Endothelial cell (in vitro differentiated cells): ENCODE measurements at regions not wholly inside any gene's neighbourhood (a gene's known extent, or its start where the extent isn't known, plus 50 kb on each side); places are given as distances from the start of the nearest gene placed in this dataset.

ENCODE experiments used
- DNase-seq: peaks from one replicate; pipeline ENCODE4 v3.0.0; 2021; ENCODE audit warnings: low spot score
- H3K27ac Mint-ChIP-seq: one replicate; pipeline ENCODE4 v1.8.0; 2021; ENCODE audit warnings: mixed read lengths, inconsistent platforms; ENCODE audit not compliant: unreplicated experiment
- H3K27me3 Mint-ChIP-seq: one replicate; pipeline ENCODE4 v1.8.0; 2021; ENCODE audit warnings: mild to moderate bottlenecking, moderate library complexity, mixed read lengths, inconsistent platforms; ENCODE audit not compliant: unreplicated experiment
- H3K36me3 Mint-ChIP-seq: one replicate; pipeline ENCODE4 v1.8.0; 2021; ENCODE audit warnings: mild to moderate bottlenecking, low read depth, mixed read lengths, inconsistent platforms; ENCODE audit not compliant: unreplicated experiment
- H3K4me1 Mint-ChIP-seq: one replicate; pipeline ENCODE4 v1.8.0; 2021; ENCODE audit warnings: mild to moderate bottlenecking, mixed read lengths, inconsistent platforms; ENCODE audit not compliant: unreplicated experiment
- H3K4me3 Mint-ChIP-seq: one replicate; pipeline ENCODE4 v1.8.0; 2021; ENCODE audit warnings: mild to moderate bottlenecking, mixed read lengths, inconsistent platforms; ENCODE audit not compliant: unreplicated experiment
- H3K9me3 Mint-ChIP-seq: one replicate; pipeline ENCODE4 v1.8.0; 2021; ENCODE audit warnings: mixed read lengths, inconsistent platforms; ENCODE audit not compliant: unreplicated experiment
- TF ChIP-seq, protein P1 (sequence below): fragments of 200-600 bp; sonication (generic); IDR thresholded peaks from one replicate; pipeline ENCODE4 v1.5.0; 2021; ENCODE audit warnings: antibody characterized with exemption; ENCODE audit not compliant: unreplicated experiment

DNA sequence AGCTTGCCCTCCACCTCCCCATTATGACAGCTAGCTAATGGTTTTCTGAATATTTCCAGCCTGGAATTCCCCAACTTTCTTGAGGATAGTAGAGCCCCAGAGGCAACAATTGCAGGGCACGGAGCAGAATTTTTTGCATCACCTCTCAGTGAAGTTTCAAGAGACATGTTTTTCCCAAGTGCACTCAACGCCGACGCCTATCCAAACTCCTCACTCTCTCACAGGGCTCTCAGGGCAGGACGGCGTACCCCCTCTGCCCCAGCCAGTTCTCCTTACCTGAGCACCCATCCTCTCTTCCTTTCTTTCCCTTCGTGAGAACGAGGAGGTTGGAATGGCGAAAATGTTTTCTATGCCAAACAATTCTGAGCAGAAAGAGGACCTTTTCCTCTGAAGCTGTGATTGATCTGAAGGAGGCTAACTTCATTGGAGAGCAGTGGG, 83.1 kb upstream of the FOXQ1 start:
- H3K27me3 Mint-ChIP-seq = peaks cover 2% of the 10 kb centered on the region
- H3K4me3 Mint-ChIP-seq = no peak overlapping the region
- DNase-seq = no peak
- peaks cover 21% of the 10 kb centered on the region for H3K4me1 Mint-ChIP-seq
- H3K36me3 Mint-ChIP-seq = no peaks in the 10 kb centered on the region
- H3K27ac Mint-ChIP-seq = no peak overlapping the region
- H3K9me3 Mint-ChIP-seq = no peaks in the 10 kb centered on the region
- TF ChIP-seq, protein P1, sequence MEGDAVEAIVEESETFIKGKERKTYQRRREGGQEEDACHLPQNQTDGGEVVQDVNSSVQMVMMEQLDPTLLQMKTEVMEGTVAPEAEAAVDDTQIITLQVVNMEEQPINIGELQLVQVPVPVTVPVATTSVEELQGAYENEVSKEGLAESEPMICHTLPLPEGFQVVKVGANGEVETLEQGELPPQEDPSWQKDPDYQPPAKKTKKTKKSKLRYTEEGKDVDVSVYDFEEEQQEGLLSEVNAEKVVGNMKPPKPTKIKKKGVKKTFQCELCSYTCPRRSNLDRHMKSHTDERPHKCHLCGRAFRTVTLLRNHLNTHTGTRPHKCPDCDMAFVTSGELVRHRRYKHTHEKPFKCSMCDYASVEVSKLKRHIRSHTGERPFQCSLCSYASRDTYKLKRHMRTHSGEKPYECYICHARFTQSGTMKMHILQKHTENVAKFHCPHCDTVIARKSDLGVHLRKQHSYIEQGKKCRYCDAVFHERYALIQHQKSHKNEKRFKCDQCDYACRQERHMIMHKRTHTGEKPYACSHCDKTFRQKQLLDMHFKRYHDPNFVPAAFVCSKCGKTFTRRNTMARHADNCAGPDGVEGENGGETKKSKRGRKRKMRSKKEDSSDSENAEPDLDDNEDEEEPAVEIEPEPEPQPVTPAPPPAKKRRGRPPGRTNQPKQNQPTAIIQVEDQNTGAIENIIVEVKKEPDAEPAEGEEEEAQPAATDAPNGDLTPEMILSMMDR = no peak

DNA sequence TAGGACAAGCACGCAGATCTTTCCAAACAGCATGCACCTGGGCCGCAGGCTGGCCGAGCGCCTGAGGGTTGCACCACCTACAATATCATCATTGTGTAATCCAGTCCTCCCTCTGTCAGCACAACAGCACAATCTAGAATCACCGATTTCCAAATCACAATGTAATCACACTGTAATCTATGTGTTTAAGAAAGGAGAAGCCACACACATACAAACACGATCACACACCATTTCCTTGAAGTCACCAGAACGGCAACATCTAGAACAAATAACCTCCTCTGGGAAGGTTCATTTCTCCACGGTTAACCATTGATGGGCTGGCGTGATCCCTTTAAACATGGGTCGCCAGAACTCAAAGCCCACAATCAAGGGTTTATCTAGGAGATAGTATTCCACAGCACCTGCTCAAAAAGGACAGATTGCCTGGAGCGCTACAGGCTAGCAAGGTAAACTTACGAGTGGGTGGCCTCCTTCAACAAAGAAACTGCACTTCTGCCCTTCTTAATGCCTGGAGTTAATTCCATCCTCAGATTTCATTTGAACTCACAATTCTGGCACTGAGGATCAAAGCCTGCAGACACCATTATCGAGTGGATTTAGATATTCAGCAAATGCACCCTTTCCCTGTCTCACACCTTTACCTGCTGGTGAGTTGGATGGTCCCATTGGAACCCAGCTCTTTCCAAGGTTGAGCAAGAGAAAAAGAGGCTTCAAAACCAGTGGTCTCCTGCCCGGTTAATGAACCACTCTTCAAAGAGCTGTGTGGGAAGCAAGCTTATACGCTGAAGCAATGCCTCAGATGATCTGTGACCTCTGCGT, 83.8 kb upstream of the FOXQ1 start:
- H3K27me3 Mint-ChIP-seq = peaks cover 2% of the 10 kb centered on the region
- H3K4me1 Mint-ChIP-seq = peaks cover 21% of the 10 kb centered on the region
- TF ChIP-seq, protein P1 = no peak
- H3K27ac Mint-ChIP-seq = no peak overlapping the region
- no peak overlapping the region for H3K4me3 Mint-ChIP-seq
- no peak for DNase-seq
- no peaks in the 10 kb centered on the region for H3K9me3 Mint-ChIP-seq
- H3K36me3 Mint-ChIP-seq = no peaks in the 10 kb centered on the region

DNA sequence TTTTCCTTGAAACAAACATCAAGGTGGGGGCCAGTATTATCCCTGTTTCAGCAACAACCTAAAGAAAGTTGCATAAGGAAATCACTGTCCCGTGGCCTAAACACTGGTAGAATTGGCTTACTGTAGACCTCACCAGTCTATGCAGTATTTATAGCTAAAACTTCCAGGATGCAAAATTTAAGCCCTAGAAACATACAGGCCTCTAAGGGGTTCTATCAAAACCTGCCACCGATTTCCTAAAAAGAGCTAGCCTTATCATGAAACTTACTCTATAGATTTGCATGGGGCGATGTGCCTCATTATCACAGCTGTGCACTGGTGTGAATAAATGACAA, 84.3 kb upstream of the FOXQ1 start:
- Mint-ChIP-seq H3K27me3 (peaks cover 3% of the 10 kb centered on the region), H3K27ac (no peak overlapping the region), H3K4me3 (no peak overlapping the region), H3K4me1 (peaks cover 21% of the 10 kb centered on the region), H3K36me3 (no peaks in the 10 kb centered on the region), H3K9me3 (no peaks in the 10 kb centered on the region)
- TF ChIP-seq, protein P1 = no peak
- DNase-seq = no peak

DNA sequence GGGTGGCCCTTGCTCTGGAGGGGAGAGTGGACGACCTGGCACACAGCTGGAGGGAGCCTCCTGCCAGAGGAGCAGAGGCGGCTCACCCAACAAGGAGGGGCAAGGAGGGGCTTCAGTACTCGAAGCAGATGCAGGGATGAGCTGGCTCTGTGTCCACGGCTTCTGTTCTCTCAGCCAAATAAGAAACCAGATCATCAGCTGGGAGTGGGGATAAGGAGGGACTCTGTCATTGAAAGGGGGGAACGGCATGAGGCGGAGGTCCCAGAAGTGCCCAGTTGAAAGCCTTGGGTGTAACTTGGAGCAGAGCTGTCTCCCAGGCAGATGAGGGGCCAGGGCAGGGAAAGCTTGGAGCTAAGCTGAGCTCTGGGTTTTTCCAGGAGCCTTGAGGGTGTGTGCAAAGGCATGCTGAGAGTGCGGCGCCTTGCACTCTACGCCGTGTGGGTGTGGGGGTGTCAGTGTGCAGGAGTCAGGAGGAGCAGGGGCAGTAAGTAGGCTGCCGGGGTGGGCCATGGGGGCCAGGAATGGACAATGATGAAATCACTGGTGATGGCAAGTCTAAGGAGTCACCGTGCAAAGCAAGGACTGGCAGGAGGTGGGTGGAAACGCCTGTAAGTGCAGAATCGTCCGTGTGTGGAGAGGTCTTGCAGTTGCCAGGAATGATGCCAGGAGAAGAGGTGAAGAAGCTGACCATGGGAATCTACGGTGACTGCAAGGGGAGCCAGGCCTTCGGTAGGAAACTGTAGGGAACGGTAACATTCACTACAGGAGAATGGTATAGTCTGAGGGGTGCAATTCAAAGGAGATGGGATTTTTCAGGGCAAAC, 85.4 kb upstream of the FOXQ1 start:
- TF ChIP-seq, protein P1 = no peak
- DNase-seq = no peak
- Mint-ChIP-seq H3K27ac (no peak overlapping the region), H3K4me1 (peaks cover 13% of the 10 kb centered on the region), H3K27me3 (peaks cover 3% of the 10 kb centered on the region), H3K9me3 (no peaks in the 10 kb centered on the region), H3K36me3 (no peaks in the 10 kb centered on the region), H3K4me3 (no peak overlapping the region)

DNA sequence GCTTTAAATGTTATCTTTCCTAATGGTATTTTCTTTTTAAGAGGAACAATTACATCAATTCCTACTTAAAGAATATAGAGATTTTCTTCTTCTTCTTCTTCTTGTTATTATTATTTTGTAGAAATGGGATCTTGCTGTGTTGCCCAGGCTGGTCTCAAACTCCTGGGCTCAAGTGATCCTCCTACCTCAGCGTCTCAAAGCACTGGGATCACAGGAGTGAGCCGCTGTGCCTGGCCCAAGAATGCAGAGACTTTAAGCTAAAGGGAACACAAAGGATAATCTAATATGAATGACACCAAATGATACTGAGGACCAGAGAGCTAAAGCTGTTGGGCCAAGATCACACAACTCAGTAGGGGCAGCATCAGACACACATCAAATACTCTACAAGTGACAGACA, 87.4 kb upstream of the FOXQ1 start:
- TF ChIP-seq, protein P1 = no peak
- no peak for DNase-seq
- peaks cover 6% of the 10 kb centered on the region for H3K4me1 Mint-ChIP-seq
- no peak overlapping the region for H3K27ac Mint-ChIP-seq
- no peaks in the 10 kb centered on the region for H3K36me3 Mint-ChIP-seq
- peaks cover 3% of the 10 kb centered on the region for H3K27me3 Mint-ChIP-seq
- no peak overlapping the region for H3K4me3 Mint-ChIP-seq
- H3K9me3 Mint-ChIP-seq = no peaks in the 10 kb centered on the region
